ENCODE measurements at regions not wholly inside any gene's neighbourhood (a gene's known extent, or its start where the extent isn't known, plus 50 kb on each side); places are given as distances from the start of the nearest gene placed in this dataset.

- TF ChIP-seq CTCF (IDR thresholded peaks at IDR 0.05) (no peak), POLR2A (IDR thresholded peaks at IDR 0.05) (no peak), POLR2AphosphoS5 (IDR thresholded peaks at IDR 0.05) (no peak)
Observed at GRCh38 chrX:138349351-138349750, 362.2 kb downstream of the FGF13 start.

All from prostate gland (tissue), 2 donors.